ENCODE measurements at regions not wholly inside any gene's neighbourhood (a gene's known extent, or its start where the extent isn't known, plus 50 kb on each side); places are given as distances from the start of the nearest gene placed in this dataset.
"Not testable (repeated sequence)": the region's sequence is repeated elsewhere in the genome, so short reads cannot be mapped to it uniquely, and the experiment has no call there.

GRCh38 chr2:203585516-203585915, 50.4 kb upstream of the RAPH1 start:
- DNase-seq = no peak

DNA sequence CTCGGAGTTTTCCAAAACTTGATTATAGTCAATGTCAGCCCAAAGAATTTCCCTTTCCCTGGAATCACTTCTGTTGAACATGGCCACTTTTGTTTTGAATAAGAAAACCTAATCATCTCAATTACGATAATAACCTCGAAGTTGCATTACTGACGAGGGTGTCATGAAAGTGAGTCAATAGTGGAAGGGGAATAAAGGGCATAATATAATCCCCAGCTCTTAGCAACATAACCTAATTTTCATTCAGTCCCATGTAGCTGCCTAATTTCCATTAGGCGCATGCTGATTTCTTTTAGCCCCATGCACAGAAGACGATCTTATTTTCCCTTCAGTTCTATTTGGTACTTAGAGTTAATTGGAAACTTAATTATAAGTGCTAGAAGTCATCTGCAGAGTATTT, 51.1 kb upstream of the RAPH1 start:
- DNase-seq = no peak

GRCh38 chr2:203586696-203587095, 51.6 kb upstream of the RAPH1 start:
- DNase-seq = no peak

DNA sequence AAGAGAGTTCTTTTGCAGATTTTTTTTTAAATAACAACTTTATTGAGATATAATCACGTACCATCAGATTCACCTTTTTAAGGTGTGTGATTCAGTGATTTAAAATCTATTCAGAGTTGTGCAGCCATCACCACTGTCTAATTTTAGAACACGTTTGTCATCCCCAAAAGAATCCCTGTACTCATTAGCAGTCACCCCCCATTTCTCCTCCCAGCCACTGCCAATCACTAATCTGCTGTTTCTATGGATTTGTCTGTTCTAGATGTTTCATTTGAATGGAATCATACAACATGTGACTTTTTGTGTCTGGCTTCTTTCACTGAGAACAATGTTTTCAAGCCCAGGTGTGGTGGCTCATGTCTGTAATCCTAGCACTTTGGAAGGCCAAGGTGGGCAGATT, 55.4 kb upstream of the RAPH1 start:
- DNase-seq = no peak

- no peak for DNase-seq
Observed at GRCh38 chr2:203591642-203592041, 56.5 kb upstream of the RAPH1 start.

DNA sequence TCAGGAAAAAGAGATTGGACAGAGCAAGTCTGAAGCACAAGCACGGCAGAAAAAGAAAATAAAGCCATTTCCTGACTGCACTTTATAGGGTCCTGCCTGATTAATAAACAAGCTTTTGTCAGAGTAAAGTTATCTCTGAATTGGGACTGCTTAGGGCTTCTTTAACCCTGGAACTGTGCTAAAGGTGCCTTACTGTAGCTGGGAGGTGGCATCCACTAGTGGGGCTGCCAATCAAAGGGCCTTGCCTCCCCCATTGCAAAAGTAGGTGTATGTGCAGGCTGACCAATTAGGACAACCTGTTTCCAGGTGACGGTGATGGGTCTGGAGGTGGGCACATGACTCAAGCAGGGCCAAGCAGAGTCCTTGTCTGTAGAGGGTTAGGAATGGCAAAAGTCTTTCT, 57.4 kb upstream of the RAPH1 start:
- DNase-seq = no peak

DNA sequence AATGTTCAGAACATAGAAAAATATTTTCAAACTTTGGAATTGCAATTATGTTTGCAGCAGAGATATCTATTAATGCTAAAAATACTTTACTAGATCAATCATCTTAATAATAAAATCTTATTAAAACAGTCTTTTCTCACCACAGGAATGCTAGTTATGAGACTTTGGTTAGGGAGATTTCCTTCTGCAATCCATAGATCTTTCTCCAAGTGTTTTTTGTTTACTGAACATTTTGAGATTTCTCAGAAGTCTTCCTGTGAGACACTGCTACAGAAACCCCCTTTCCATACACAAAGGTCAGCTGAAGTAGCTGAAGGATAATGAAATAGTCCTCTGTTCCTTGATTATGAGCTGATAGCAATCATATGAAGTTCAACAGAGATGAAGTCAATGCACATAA, 59.4 kb upstream of the RAPH1 start:
- no peak for DNase-seq

DNA sequence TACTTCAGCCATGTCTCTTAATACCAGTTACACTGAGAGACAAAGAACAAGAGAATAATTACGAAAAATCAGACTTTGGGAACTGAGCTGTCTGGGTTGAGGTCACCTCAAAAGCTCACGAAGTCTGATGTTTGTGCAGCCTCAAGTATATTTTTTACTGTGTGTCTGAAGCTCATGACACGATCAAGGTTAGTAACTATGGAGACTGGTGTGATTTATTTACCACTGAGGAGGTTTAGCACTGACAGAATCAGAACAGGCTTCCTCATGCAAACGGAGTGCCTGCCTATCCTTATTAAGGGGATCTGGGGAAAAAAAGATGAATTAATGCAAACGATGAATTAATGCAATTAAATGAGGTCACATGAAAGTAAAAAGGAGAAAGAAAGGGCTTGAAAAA, 61.1 kb upstream of the RAPH1 start:
- DNase-seq = no peak

DNA sequence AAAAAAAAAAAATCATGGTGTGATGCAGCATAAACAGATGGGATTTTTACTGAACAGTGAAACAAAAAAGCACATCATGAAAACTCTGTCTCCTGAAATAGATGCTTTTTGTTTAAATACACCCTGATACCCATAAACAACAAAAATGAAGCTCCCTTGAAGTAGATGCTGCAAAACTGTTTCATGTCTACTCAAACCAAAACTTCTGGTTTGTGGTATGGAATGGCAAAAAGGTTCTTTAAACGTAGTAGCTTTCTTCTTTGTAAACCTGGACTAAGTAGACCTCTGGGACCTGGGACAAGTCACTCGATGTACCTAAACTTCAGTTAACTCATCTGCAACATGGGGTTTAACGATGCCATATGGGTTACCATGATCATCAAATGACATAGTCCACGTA, 64.4 kb upstream of the RAPH1 start:
- DNase-seq = no peak

GRCh38 chr2:203600286-203600685, 65.2 kb upstream of the RAPH1 start:
- DNase-seq = no peak

GRCh38 chr2:203603456-203604389, 68.6 kb upstream of the RAPH1 start:
- DNase-seq = no peak

GRCh38 chr2:203605302-203605701, 70.2 kb upstream of the RAPH1 start:
- DNase-seq = no peak

- DNase-seq = no peak
Observed at GRCh38 chr2:203606051-203606450, 71.0 kb upstream of the RAPH1 start.

DNA sequence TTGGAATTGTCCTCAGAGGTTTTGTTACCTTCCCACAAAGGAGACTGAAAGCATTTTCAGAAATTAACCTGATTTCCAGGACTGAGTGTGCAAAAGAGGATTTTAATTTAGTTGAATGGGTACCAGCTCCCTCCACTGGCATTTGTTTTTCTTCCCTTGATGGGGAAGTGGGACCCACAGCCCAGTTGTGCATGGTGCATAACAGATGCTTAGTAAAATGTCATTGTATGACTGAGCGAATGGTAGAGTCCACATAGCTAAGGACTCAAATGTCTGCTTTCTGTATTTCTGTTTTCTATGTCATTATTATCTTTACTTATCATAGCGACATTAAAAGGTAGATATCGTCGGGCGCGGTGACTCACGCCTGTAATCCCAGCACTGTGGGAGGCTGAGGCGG, 75.5 kb upstream of the RAPH1 start:
- no peak for DNase-seq

GRCh38 chr2:203612246-203612645, 77.1 kb upstream of the RAPH1 start:
- no peak for DNase-seq

GRCh38 chr2:203619267-203619878, 84.3 kb upstream of the RAPH1 start:
- no peak for DNase-seq

GRCh38 chr2:203621981-203622515, 84.4 kb upstream of the CD28 start:
- no peak for DNase-seq

DNA sequence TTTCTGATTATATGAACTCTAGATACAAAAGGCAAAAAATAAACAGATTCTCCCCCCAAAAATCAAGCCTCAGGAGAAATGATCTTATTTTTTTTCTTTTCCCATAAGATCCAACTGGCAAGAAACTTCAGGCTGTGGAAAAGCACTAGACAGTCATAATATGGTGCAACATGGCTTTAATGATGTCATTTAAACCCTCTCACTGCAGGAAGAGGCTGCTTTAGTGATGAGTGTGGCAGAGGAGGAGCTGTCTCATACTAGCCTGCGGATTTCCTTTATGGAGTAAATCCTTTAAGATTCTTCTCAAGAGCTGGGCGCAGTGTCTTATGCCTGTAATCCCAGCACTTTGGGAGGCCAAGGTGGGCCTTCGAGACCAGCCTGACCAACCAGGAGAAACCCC, 83.3 kb upstream of the CD28 start:
- no peak for DNase-seq

DNA sequence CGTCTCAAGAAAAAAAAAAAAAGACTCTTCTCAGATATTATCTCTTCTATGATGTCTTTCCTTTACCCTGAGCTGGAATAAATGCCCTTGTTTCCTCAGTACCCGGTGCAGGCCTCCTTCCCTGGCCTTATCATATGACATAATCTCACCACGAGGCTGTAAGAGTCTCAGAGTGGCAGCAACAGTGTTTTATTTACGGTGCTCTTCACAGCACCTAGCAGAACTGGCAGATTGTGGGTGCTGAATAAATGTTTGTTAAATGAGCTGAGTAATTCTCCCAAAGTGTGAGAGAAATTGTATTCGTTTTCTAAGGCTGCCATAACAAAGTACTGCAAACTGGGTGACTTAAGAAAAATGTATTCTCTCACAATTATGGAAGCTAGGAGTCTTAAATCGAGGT, 82.8 kb upstream of the CD28 start:
- peak; percentile 4 for DNase-seq

DNA sequence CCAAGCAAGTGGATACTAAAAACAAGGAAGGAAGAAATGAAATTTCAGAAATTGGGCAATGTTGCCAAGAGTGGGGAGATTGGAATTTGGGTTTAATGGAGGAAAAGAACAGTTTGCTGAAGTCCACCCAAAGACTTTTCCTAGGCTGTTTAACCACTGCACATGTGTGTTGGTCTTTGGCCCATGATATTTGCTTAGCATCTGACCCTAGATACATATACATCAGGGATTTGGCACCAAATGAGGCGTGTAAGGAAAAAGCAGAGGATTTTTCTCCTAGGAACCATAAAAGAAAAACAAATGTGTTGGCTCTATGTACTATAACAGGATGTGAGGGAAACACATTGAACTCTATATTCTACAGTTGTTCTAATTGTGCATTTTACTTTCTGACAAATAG, 80.7 kb upstream of the CD28 start:
- DNase-seq = no peak

- not testable (repeated sequence) for DNase-seq
Observed at GRCh38 chr2:203626247-203626646, 80.2 kb upstream of the CD28 start.

GRCh38 chr2:203626952-203627681, 79.3 kb upstream of the CD28 start:
- DNase-seq = no peak

GRCh38 chr2:203629699-203630098, 76.7 kb upstream of the CD28 start:
- DNase-seq = no peak
